DMS153 treated with DMSO at 0.1 percent for 48 hours (cell line): ENCODE measurements at regions not wholly inside any gene's neighbourhood (a gene's known extent, or its start where the extent isn't known, plus 50 kb on each side); places are given as distances from the start of the nearest gene placed in this dataset.
"Not testable (repeated sequence)": the region's sequence is repeated elsewhere in the genome, so short reads cannot be mapped to it uniquely, and the experiment has no call there.

Source experiments
- DNase-seq: peaks from one replicate; lab custom pipeline; 2025; ENCODE audit not compliant: unreplicated experiment; lab: John Stamatoyannopoulos, UW

DNA sequence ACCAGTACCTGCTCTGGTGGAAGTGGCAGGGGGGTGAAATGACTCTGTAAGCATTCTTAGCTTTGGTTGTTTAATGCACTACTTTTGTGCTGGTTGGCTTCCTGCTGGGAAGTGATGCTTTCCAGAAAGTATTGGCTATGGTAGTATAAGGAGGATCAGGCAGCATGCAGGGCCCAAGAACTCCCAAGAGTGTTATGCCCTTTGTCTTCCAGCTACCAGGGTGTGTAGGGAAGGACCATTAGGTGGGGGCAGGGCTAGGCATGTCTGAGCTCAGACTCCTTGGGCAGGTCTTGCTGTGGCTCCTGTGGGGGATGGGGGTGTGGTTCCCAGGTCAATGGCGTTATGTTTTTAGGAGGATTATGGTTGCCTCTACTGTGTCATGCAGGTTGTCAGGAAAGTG is 135.8 kb upstream of the TRPC7 start:
- no peak for DNase-seq

DNA sequence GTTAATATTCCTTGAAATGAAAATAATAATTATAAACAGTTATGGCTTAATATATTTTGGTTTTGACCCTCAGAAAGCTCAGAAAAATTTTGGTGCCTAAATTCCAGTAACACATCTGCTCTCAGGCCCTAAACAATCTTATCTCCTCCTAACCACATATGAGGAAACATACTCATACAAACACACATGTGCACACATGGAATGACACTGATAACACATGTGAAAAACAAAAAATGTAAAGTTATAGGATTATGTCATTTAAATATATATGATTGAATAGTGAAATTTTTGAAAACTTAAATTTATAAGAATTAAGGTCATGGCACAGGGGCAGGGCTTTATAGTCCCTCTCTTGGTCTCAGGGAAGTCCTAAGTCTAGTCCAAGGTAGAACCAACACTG is 127.2 kb upstream of the TRPC7 start:
- DNase-seq = no peak

DNA sequence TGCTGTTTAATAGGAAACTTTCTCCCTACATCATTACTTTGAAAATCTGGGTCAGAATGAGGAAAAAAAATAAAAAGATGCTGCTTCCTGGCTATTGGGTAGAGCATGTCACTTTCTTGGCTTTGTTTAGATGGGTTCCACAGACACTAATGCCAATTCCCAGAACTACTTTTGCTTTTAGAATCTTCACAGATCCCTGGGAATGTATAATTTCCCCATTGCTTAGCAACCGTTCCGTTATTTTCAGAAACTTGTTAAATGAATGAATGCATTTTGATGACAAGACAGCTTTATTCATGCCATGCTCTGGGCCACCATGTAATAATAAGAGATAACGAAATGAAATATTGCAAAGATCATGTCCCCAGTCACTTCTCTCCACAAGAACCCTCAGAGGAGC is 126.5 kb upstream of the TRPC7 start:
- DNase-seq = no peak

- DNase-seq = no peak
Measured at GRCh38 chr5:136484808-136485325, 119.5 kb upstream of the TRPC7 start.

GRCh38 chr5:136482206-136482605 is 116.9 kb upstream of the TRPC7 start:
- DNase-seq = no peak

DNA sequence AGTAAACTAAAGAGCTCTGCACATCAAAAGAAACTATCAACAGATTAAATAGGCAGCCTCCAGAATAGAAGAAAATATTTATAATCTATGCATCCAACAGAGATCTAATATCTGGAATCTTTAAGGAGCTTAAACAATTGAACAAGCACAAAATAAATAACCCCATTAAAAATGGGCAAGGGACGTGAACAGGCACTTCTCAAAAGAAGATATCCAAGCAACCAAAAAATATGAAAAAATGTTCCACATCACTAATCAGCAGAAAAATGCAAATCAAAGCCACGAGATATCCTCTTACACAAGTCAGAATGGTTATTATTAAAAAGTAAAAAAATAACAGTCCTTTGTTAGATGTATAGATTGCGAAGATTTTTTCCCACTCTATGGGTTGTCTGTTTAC is 109.1 kb upstream of the TRPC7 start:
- no peak for DNase-seq

DNA sequence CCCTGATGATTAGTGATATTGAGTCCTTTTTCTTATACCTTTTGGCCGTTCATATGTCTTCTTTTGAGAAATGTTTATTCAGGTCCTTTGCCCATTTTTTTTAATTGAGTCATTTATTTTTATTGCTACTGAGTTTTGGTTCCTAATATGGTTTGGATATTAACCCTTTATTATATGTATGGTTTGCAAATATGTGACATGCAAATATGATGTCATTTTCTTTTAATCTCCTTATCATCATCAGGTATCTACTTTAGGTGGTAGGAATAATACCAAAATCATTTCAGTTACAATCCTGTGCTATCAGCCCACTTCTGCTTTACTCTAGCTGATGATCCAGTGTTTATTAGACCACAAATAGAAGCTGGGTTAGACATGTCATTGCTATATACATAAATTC is 102.3 kb upstream of the TRPC7 start:
- DNase-seq = no peak

- no peak for DNase-seq
Measured at GRCh38 chr5:136466041-136466415, 100.7 kb upstream of the TRPC7 start.

- no peak for DNase-seq
Measured at GRCh38 chr5:136458481-136458880, 93.1 kb upstream of the TRPC7 start.

DNA sequence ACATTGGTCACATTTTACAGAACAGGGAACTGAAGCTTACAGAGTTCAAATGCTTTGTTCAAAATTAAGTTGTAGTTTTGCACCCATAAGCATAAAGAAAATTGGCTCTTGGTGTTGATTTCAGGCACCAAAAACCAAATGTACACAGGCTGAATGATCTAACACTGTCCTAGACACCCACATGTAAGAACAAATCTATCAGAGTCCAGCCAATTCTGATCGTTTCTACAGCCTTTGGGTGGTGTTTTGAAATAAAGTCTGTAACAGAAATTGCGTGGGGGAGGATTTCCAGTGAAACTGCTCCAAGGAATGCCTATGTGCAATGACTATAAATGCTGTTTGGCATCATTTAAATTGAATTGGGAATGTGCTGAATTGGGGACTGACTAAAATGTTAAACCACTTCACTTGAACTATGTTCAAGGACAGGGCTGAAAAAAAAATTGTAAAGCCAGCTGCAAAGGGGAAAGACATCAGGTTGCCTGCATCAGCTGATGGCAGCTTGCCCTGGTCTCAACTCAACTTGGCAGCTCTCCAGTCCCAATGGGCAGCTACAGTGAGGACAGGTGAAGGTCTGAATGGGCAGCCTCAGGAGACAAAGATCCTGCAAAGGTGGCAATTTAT is 92.2 kb upstream of the TRPC7 start:
- DNase-seq = peak; percentile 13

GRCh38 chr5:136455409-136455808 is 90.1 kb upstream of the TRPC7 start:
- no peak for DNase-seq

DNA sequence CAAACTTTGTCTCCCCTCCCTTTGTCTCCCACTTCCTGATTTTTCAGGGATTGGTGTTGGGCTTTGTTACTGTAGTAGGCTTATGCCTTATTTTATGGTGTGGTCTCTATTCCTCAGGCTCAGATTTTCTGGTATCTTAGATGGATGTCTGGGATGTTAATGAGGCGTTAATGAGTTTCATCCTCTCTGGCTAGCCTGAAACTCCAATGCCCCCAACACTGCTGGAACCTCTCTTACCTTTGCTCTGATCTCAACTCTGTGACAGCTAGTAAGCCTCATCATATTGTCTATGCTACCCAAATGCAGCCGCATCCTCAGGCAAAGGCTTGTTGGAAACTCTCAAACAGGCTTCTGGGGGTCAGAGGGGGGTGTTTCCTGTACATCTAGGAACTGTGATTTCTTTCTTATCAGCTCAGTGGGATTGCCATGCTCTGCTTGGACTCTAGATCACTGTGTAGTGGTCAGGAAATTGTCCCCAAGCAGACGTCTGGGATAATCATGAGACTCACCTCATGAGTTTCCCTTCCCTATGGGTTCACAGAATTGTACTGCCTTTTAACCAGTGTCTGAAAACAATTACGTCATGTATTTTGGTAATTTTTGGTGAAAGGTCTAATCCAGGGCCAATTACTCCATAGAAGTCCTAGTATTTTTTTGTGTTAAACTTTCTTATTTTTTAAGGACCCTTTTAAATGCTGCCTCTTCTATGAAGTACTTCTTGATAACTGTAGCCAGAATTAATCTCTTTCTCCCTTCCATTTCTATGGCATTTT is 88.8 kb upstream of the TRPC7 start:
- no peak for DNase-seq

GRCh38 chr5:136453199-136453598 is 87.9 kb upstream of the TRPC7 start:
- no peak for DNase-seq

DNA sequence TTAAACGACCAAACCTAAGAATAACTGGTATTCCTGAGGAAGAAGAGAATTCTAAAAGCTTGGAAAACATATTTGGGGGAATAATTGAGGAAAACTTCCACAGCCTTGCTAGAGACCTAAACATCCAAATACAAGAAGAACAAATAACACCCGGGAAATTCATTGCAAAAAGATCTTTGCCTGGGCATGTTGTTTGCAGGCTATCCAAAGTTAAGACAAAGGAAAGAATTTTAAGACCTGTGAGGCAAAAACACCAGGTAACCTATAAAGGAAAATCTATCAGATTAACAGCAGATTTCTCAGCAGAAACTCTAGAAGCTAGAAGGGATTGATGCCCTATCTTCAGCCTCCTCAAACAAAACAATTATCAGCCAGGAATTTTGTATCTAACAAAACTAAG is 82.2 kb upstream of the TRPC7 start:
- DNase-seq = not testable (repeated sequence)

DNA sequence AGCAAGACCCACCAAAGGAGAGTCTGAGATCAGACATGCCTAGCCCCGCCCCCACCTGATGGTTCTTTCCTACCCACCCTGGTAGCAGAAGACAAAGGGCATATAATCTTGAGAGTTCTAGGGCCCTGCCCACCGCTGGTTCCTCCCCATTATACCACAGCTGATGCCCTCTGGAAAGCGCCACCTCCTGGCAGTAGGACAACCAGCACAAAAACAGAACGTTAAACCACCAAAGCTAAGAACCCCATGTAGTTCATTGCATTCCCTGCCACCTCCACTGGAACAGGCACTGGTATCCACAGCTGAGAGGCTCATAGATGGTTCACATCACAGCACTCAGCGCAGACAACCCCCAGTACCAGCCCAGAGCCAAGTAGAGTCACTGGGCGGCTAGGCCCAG is 81.2 kb upstream of the TRPC7 start:
- no peak for DNase-seq

GRCh38 chr5:136444099-136444498 is 78.8 kb upstream of the TRPC7 start:
- not testable (repeated sequence) for DNase-seq

DNA sequence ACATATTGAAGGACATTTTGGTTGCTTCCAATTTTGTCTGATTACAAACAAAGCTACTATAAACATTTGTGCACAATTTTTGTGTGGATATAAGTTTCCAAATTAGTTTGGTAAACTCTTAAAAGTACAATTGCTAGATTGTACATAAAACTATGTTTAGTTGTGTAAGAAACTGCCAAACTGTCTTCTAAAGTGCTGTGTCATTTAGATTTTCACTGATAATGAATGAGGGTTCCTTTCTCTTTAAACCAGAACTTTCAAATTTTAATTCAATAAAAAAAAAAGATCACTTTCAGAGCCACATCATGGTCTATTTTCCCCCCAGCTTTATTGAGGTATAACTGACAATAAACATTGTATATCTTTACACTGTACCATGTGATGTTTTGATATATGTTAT is 74.0 kb upstream of the TRPC7 start:
- DNase-seq = no peak

- DNase-seq = no peak
Measured at GRCh38 chr5:136435946-136436543, 70.7 kb upstream of the TRPC7 start.

DNA sequence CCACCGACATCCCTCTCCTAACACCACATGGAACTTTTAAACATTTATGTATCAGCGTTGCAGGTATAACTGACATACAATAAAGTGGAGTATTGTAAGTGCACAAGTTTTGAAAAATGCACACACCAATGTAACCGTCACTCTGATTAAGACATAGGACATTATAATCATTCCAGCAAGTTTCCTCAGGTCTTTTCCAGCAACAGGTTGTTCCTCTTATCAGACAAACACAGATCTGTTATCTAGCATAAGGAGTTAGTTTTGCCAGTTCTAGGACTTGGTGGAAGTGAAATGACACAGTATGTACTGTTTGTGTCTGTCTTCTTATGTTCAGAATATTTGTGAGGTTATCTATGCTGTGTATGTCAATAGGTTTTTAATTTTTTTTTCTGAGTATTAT is 69.5 kb upstream of the TRPC7 start:
- no peak for DNase-seq

DNA sequence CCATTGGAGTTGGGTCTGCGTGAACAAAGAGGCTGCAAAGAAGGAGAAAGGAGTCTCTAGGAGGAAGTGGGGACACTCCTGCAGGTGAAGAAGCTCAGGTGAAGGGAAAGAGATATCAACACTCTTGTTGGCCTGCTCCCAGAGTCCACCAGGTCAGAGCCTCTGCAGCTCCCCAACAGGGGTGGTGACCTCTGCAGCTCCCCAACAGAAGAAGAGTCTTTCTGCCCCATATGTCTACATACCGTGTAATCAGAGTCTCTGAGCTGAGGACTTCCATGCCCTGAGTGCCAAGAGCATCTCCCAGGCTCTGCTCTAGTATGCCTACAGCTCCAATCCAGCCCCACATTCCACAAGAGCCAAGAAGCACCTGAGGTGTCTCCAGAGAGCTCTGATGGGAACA is 67.4 kb upstream of the TRPC7 start:
- no peak for DNase-seq

DNA sequence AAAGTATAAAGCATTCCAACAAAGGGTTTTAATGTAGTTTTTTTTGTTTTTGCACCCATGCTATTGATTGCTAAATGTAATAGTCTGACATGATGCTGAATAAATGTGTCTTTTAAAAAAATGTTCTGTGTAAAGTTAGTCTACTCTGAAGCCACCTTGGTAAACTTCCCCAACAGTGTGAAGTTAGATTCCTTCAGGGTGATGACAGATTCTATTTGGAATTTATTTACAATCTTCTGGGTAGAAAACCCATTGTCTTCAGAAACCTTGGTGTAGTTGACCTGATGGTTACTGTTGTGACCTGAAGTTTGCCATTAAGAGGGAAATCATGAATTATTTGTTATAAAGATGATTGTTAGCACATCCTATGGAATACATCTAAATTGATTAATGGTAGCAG is 64.7 kb upstream of the TRPC7 start:
- DNase-seq = no peak

- no peak for DNase-seq
Measured at GRCh38 chr5:136427426-136427825, 62.1 kb upstream of the TRPC7 start.
